Heart left ventricle (tissue), 13 donors: ENCODE measurements at regions not wholly inside any gene's neighbourhood (a gene's known extent, or its start where the extent isn't known, plus 50 kb on each side); places are given as distances from the start of the nearest gene placed in this dataset.

Experiments
- CTCF ChIP-seq, 12 donors: fragments of 200-600 bp; sonication (generic) in 4 of 12; IDR thresholded peaks; one replicate each; pipeline versions ENCODE4 v1.5.0 to v1.8.0; 2018 to 2022; ENCODE audit warnings: antibody characterized with exemption in 12 of 12, mild to moderate bottlenecking in 5 of 12
- POLR2A ChIP-seq, 2 donors: fragments of 450-650 bp; IDR thresholded peaks; one replicate each; pipeline ENCODE4 v1.6.1; 2017; ENCODE audit warnings: antibody characterized with exemption in 2 of 2, mild to moderate bottlenecking in 2 of 2, moderate library complexity in 2 of 2
- donor health status: ischemic (EF 13 %, LVEDD 7.1; RV severe dilation, severe dysfunction).
- donor health status: DM: no; HTN: yes; CAD: no.
- donor health status: DM: no; HTN: no; CAD: no.
- donor health status: ischemic (EF 25% LVEDD 6.9; RV normal size, moderate dysfunction).
- donor health status: ischemic (EF 25% LVEDD 5.7; RV mildly dilated, moderate dysfunction).
- donor health status: ischemic (EF 35%, LVEDD 5.7; RV mildly dilated, moderate dysfunction).
- donor health status: nonischemic (EF 11% LVEDD 7.7; RV severe dilation, severe dysfunction).
- donor health status: DM: yes; HTN: yes; CAD: no.
- donor health status: PGD.
- donor health status: ischemic (EF 29% LVEDD 5.4; RV normal size, mild dysfunction).
- donor health status: nonischemic (EF 23%, LVEDD 6.1; RV moderate dilation, normal function).

- TF ChIP-seq CTCF (IDR thresholded peaks at IDR 0.05) (no peak), POLR2A (IDR thresholded peaks at IDR 0.05) (no peak)
Observed at GRCh38 chr3:99013077-99013476, 111.6 kb upstream of the DCBLD2 start.
